DMS114 treated with DMSO at 0.1 percent for 48 hours (cell line): ENCODE measurements at regions not wholly inside any gene's neighbourhood (a gene's known extent, or its start where the extent isn't known, plus 50 kb on each side); places are given as distances from the start of the nearest gene placed in this dataset.

ENCODE experiments used
- DNase-seq: peaks from one replicate; lab custom pipeline; 2025; ENCODE audit not compliant: unreplicated experiment; lab: John Stamatoyannopoulos, UW

DNA sequence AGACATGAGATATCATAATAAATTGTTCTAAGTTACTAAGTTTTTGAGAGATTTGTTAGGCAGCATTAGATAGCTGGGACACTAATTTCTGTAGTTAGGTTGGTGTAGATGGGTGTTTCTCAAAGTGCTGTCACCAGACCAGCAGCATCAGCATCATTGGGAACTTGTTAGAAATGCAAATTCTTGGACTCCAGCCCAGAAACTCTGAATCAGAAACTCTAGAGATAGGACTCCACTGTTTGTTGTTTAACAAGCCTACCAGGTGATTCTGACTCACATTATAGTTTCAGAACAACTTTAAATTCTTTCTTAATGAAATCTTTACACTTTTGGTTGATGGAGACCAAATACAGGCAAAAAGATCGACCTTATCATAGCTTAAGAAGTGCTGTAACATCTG is 173.7 kb downstream of the PABPC4L start:
- no peak for DNase-seq

DNA sequence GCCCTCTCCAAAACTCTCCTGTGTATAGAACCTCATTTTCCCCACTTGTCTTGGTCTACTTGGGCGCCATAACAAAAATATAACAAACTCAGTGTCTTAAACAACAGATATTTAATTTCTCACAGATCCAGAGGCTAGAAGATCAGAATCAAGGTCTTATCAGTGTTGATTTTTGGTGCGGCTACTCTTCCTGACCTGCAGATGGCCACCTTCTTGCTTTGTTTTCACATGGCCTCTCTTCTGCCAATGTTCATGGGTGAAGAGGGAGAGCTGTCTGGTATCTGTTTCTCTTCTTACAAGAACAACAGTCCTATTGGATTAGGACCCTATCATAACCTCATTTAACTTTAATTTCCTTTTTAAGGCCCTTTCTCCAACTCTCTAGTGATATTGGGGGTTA is 177.3 kb downstream of the PABPC4L start:
- DNase-seq = no peak

DNA sequence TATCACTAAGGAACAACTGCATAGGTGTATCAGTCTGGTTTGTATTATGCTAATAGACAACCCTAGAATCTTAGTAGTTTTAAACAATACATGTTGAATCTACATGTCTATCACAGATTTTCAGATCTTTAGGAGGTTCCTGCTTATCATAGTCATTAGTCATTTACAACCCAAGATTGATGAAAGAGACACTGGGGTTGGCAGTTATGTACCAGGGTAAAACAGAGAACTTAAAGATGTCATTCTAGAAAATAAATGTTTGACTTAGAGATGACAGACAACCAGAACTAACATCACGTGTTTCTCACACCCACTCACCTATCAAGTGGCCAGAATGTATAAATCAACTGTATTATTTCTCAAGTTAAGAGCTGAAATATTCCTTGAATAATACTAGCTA is 181.9 kb downstream of the PABPC4L start:
- no peak for DNase-seq

DNA sequence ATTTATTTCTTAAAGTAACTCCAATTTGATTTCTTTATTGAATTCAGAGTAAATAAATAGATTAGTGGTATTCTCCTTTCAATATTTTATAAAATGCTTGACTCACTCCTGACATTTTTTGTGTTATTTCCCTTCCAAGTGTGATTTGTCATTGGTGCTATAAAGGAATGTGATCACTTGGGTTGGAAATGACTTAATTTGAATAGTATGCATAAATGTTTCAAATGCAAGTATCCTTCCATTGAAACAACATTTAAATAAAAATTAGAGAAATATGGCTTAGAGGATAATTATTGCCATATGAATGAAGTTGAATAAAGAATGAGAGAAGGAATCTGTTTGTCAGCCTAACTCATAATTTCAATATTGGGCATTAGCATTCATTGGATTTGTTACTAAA is 182.7 kb downstream of the PABPC4L start:
- DNase-seq = no peak

DNA sequence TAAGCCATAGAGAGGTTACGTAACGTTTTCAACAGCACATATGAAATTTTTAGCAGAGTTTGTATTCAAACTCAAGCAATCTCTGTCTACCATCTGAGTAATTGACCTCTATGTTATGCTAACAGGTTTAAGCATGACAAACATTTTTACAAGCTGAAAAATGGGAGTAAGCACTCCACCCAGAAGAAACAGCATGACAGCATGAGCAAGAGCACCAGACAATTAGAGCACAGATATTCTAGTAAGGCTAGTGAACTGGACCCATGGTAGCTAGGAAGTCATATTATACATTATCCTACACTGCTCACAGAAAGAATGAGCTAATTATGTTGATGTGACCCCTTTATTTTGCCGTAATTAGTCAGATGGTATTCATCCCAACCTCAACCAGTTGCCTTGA is 200.5 kb downstream of the PABPC4L start:
- DNase-seq = no peak

DNA sequence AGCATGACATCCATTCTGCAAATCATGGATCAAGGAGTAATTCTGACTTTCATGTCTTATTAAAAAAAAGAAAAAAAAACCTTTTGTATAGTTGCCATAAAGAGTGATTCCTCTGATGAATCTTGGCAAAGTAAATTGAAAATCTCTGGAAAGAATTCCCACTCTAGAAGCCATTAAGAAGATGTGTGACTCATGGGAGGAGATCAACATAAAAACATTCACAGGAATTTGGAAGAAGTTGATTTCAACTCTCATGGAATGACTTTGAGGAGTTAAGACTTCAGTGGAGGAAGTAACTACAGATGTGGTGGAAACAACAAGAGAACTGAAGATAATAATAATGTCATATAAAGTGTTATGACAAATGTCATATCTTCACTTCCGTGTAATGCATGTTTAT is 204.2 kb downstream of the PABPC4L start:
- no peak for DNase-seq

DNA sequence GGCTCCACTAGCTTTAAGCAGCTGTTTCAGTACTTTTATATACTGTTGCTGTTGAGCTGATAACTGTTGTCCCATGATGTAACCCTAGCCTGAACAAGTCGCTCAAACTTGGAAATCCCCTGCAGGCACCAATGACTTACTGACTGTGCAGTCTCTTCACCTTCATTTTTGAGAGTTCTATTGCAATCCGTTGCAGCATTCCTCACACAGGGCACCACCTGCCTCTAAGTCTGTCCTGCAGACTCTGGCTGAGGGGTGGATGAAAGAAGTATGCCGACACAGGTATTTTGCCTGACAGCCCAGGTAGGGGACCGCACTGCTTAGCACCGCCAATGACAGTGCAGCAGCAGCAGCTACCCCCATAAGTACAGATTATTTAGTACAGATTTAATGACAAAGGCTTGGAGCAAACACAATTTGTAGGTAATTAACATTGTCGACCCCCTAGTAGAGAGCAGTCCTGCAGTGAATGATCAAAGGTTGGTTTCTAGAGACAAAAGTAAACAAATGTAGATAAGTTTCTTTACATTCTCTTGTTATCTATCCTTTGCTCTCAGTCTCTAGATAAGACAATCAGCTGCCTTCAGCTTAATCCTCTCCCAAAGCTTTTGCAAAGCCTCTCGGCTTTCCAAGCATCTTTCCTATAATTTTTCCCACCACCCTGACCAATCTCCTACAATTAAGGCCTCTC is 205.0 kb downstream of the PABPC4L start:
- no peak for DNase-seq

DNA sequence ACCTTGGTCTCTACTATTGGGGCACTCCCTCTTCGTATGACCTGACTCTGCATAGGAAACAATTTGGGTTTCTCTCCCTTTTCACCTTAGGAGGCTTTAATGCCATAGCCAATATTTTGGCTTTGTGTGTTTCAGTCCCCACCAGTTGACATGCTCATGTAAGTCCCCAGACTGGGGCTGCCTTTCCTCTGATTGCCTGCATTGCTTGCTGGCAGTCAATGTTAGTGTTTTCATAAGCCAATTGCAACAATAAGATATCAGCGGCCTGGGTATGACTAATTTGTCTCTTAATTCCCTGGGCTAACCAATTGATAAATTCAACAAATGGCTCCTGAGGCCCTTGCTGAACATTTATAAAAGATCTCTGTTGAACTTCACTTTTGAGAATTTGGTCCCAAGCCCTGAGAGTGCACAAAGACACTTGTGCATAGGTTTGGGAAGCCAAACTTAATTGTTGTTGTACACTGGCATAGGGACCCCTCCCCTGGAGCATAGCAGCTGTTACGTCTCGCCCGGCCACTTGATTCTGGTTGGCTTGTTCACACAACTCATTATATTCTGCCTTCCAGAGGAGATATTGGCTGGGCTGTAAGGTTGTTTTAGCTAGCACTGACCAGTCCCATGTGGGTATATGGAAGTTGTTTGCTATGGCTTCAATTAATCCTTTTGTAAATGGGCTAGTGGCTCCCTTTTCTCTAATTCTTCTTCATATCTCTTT is 206.2 kb downstream of the PABPC4L start:
- DNase-seq = no peak

DNA sequence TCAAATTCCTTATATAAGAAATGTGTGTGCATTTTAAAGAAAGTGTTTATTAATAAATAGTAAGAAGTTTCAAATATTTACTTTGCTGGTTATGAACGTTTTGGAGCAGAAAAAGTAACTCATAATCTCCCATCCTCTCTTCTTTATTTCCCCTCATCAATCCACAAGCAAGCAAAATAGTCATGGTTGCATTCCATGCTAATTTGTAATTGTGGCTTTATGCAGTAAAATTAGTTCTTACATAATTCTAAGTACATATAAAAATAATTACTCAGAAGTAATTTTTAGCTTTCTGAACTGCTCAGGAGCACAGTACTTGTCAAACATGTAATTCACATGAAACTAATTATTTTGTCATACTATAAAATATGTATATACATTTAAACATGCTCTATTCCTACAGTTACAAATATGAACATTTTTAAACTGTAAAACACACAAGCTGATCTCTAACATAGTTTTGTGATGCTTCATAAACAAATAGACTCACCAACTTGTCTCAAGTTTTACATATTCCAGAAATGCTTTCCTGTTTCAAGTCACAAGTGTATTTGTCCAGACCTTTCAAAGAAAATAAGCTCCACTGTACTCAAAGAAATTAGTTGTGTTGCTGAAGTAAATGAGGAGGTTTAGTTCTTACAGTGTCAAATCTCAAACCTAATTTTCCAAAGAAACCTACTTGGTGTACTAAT is 218.9 kb downstream of the PABPC4L start:
- no peak for DNase-seq

DNA sequence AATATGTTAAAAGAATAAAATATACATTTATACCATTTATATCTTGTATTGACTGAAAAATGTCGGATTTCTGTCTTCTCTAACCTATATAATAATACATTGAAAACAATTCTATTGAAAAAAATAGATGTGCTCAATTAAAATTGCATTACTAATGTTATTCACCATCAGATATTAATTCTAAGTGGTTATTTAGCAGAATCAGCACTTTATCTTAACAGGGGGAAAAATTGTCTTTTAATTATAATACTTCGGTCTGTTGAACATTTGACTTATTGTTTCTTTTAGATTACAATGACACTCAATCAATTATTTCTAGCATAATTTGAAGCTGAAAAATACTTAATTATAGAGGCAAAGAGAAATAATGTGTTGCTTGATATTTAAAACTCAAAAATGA is 220.3 kb downstream of the PABPC4L start:
- no peak for DNase-seq

DNA sequence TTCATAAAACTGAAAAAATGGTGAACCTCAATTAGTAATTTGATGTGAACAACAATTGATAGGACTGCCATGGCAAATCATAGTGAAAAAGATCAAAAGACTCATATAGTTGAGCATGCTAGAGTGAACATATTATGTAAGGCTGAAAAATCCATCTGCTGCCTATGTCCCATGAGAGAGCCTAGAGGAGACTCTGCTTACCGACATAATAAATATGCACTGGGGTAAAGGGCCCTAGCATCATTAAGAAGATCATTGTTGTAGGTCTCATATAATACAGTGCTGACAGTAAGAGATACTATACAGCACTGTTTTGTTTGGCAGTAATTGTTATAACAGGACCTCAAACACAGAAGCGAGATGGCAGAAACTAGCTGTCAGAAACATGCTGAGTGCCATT is 229.0 kb downstream of the PABPC4L start:
- DNase-seq = no peak

DNA sequence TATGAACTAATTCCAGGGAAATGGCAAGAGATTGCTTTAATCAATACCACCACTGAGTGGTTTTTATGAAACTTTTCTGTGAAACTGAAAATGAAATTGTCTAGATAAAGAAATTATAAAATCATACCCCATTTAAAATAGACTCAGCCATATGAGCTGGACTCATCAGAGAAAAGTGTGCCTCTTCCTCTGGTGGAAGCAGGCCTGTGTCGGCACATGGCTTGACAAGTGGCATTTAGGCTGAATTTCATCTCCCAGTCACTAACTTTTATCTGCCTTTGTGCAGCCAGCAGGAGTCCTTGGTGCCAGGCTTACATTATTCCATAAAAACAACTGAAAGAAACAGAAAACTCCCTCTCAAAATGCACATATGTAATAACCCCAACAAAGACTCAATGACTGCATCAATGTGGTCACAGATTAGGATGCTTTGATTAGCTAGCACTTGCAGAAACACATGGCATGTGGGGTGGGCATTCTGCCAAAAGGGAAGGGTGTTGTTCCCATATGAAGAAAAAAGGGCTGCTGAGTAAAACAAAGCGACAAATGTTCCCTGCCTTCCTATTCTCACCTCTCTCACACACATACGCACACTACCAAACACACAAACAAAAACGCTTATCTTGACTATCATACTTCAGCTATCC is 232.3 kb downstream of the PABPC4L start:
- DNase-seq = no peak

DNA sequence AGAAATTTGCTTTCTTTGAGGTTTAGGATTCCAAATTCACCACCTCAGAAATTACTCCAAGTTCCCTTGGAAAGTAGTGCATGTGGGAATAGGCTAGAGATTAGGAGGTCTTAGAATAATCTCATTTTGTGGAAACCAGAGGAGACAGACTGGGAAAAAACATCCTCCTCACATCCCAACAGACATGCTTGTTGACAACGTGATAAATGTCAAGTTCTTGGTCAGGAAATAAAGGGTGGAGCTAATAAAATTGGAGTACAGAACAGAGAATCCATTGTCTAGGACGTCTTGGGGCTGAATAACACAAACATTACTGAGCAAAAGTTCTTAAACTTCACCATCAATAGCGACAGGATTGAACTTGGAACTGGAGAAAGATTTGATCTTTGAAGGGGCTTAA is 233.4 kb downstream of the PABPC4L start:
- DNase-seq = no peak

DNA sequence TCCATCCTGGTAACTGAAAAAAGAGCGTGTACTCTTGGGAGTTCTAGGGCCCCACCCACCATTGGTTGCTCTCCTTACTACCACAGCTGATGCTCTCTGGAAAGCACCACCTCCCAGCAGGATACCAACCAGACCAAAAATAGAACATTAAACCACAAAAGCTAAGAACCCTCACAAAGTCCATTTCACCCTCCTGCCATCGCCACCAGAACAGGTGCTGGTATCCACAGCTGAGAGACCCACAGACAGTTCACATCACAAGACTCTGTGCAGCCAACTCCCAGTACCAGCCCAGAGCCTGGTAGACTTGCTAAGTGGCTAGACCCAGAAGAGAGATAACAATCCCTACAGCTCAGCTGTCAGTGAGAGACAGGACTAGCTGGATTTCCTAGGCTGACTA is 240.6 kb downstream of the PABPC4L start:
- no peak for DNase-seq

DNA sequence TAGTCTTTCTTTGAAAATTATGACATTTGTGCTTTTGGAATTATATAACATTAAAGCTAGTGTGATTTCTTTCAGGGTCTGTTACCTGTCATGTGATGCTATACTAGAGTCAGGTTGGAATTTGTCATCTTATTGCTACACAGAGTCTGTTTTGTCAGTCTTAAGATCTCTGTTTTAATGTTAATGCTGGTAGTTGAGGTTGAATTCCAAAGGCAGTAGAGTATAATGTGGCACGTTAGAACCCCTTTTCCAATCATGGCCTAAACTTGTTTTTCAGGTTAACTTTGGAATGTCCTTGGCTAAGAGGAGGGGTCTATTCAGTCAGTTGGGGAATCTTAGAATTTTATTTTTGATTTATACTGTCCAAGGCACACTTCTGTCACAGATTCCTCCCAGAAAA is 258.5 kb downstream of the PABPC4L start:
- DNase-seq = no peak

DNA sequence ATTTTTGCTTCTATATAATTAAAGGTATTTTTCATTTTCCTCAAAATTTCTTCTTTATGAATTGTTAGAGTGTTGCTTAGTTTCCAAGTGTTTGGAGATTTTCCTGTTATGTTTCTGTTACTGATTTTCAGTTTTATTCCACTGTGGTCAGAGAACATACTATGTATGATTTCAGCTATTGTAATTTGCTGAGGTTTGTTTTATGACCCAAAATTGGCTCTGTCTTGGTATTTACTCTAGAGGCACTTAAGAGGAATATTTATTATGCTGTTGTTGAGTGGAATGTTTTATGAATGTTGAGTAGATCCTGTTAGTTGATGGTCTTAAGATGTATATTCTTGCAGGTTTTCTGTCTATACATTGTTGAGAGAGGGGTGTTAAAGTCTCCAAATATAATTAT is 263.5 kb downstream of the PABPC4L start:
- no peak for DNase-seq

DNA sequence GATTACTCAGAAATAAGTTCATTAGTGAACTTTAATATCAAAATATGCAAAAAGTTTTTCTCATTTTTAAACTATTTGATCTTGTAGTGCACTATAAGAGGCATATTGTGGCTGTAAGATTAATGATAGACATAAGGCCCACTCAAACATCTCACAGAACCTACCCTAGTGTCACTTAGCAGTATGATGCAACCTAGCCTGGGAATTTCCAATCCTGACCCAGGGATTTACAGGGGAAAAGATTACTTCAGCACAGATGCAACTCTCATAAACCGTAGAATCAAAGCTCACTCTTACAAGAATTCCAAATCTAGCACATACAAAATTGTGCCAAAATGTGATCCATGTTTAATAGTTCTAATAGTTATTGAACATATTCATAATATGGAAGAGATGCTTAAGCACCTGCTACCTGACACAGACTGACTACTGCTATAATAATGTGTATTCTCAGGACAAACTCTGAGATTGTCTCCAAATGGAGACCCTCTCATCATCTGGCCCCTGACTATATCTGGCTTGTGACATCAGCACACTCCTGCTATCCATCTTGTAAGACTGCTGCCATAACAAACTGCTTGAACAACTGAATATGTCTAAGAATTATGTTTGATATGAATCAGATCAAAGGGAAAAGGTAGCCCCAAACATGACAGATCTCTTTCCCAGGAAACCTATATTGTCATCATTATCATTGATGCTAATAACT is 271.9 kb downstream of the PABPC4L start:
- no peak for DNase-seq

DNA sequence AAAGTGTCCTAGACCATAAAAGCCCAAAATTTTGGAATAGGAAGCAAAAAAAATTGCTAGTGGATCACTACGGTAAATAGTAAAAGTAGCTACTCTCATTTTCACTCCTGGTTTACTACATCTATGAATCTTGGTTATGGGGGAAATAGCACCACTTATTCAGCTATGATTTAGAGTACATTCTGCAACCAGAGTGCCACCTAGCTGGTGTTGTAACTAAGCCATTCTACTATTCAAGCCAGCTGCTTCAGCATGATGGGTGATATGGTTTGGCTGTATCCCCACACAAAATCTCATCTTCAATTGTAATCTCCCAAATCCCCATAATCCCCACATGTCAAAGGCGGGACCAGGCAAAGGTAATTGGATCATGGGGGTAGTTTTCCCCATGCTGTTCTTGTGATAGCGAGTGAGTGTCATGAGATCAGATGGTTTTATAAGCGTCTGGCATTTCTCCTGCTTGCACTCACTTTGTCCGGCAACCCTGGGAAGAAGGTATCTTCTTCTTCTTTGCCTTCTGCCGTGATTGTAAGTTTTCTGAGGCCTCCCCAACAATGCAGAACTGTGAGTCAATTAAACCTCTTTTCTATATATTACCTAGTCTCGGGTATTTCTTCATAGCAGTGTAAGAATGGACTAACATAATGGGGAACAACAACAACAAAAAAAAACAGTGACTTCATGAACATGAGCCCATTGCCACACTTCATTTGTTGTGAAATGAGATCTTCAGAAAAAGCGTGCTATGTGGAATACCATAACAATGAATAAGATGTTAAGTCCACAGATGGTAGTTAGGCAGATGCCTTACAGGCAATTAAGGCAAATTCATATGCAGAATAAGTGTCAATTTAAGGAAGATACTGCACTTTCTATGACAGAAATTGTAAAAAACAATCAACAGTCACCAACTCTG is 280.1 kb downstream of the PABPC4L start:
- no peak for DNase-seq

DNA sequence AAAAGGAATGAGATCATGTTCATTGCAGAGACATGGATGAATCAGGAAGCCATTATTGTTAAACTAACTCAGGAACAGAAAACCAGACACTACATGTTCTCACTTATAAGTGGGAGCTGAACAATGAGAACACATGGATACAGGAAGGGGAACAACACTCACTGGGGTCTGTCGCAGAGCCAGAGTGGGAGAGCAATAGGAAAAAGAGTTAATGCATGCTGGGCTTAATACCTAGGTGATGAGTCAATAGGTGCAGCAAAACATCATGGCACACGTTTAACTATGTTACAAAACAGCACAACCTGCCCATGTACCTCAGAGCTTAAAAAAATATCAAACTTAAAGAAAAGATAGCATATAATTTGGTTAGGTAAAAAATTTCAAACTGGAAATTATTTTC is 281.4 kb downstream of the PABPC4L start:
- no peak for DNase-seq

DNA sequence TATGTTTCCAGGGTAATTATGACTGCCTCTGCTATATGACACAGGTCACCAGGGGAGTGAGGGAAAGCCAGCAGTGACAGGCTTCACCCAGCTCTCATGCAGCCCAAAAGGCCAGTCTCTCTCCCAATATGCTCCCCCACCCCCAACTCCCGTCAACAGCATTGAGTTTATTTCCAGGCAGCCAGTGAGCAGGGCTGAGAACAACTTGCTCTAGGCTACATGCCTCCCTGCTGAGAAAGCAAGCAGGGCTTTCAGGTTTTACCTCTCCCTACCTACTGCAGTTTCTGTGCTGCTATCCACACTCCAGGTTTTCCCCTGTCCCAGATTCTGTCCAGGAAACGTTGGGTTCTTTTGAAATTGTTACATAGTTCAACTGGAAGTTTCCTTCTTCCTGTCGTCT is 291.4 kb downstream of the PABPC4L start:
- DNase-seq = no peak
